ENCODE measurements at regions not wholly inside any gene's neighbourhood (a gene's known extent, or its start where the extent isn't known, plus 50 kb on each side); places are given as distances from the start of the nearest gene placed in this dataset.

DNA sequence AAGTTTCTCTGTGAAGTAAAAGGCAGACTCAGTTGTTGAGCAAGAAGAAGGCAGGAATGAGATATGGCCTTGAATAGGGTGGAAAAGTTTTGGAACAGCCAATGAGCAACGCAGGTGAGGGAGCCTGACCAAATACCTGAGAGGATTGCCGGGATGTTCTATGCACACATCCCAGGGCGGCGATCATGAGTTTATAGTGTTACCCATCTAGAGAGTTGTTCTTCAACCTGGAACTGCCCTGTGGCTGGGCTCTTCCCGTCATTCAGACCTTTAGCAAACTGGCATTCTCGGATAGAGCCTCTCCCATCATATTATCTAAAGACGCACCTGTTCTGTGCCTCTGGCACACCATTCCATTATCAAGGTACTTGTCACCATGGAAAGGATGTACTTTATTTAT is 103.0 kb upstream of the KIF5B start:
- TF ChIP-seq CTCF (IDR thresholded peaks at IDR 0.05) (no peak), POLR2A (IDR thresholded peaks at IDR 0.05) (no peak), POLR2AphosphoS5 (IDR thresholded peaks at IDR 0.05) (no peak)

Measured in prostate gland (tissue), 2 donors.